Sigmoid colon (tissue), 6 donors: ENCODE measurements at regions not wholly inside any gene's neighbourhood (a gene's known extent, or its start where the extent isn't known, plus 50 kb on each side); places are given as distances from the start of the nearest gene placed in this dataset.
A peak's percentile ranks its signal among the peaks of the same experiment; 100 is the strongest.

ENCODE experiments used
- DNase-seq: peaks from one replicate; pipeline ENCODE4 v3.0.0-alpha.2; 2019
- H3K27ac ChIP-seq, 4 donors: fragments of 200-600 bp; sonication (generic); one replicate each; pipeline ENCODE4 v1.5.1; 2016 to 2019; ENCODE audit warnings: mild to moderate bottlenecking in 1 of 4
- H3K27me3 ChIP-seq, 3 donors: fragments of 200-600 bp; sonication (generic); one replicate each; pipeline ENCODE4 v1.5.1; 2019; ENCODE audit warnings: mild to moderate bottlenecking in 1 of 3
- H3K36me3 ChIP-seq, 4 donors: fragments of 200-600 bp; sonication (generic); one replicate each; pipeline ENCODE4 v1.5.1; 2016 to 2019
- H3K4me1 ChIP-seq, 4 donors: fragments of 200-600 bp; sonication (generic); one replicate each; pipeline ENCODE4 v1.5.1; 2017 to 2019
- H3K4me3 ChIP-seq, 4 donors: fragments of 200-600 bp; sonication (generic); one replicate each; pipeline ENCODE4 v1.5.1; 2017 to 2019; ENCODE audit warnings: mild to moderate bottlenecking in 2 of 4, moderate library complexity in 1 of 4
- H3K9me3 ChIP-seq, 4 donors: fragments of 200-600 bp in 3 of 4; sonication (generic) in 3 of 4; one replicate each; pipeline versions ENCODE4 v1.5.1 to v1.6.1; 2013 to 2019
- EP300 ChIP-seq, 4 donors: sonication (generic); formaldehyde crosslinking; IDR thresholded peaks; one replicate each; pipeline ENCODE4 v1.6.1; 2017; ENCODE audit warnings: antibody characterized with exemption in 4 of 4
- POLR2A ChIP-seq, 2 donors: fragments of 450-650 bp; IDR thresholded peaks; one replicate each; pipeline ENCODE4 v1.6.1; 2016; ENCODE audit warnings: antibody characterized with exemption in 2 of 2, mild to moderate bottlenecking in 2 of 2, moderate library complexity in 2 of 2
- POLR2AphosphoS5 ChIP-seq, 4 donors: sonication (generic); formaldehyde crosslinking; IDR thresholded peaks; one replicate each; pipeline ENCODE4 v1.6.1; 2017; ENCODE audit warnings: antibody characterized with exemption in 4 of 4
- WGBS, 2 donors: extraction: QIAGEN DNeasy Blood & Tissue Kit; methylation state at CpG; one replicate each; pipeline ENCODE4 v1.1.7; 2013; 5-methylcytosine and 5-hydroxymethylcytosine counted together
- intact Hi-C: fragments of 100-400 bp; cut with DNase I; formaldehyde crosslinking; loops from one replicate; pipeline ENCODE4 v1.15.1; 2023
- TF ChIP-seq, protein P1 (sequence below), 4 experiments: fragments of 450-650 bp in 3 of 4; fragments of 200-600 bp in 1 of 4; IDR thresholded peaks; one replicate each; pipeline ENCODE4 v1.5.1; 2016 to 2019; ENCODE audit warnings: antibody characterized with exemption in 4 of 4, mild to moderate bottlenecking in 3 of 4, moderate library complexity in 2 of 4
- donor health status: healthy with polysubstance abuse.
- donor health status: healthy.

DNA sequence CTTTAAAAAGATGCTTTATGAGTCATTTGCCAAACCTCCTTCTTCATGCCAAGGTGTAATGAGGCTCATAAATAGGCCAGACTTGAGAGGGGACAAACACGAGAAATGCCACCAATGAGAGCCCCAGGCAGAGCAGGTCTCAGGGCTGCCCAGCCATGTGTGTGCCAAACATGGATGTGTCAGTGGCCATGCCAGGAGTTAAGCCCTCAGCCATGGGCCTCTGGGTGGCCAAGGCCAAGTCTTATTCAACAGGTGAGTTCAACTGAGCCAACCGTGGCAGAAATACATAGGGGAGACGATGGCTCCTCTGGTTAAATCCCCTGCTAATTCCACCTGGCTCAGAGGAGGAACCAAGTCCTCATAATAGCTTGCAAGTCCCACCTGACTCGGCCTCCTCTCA lies 358.8 kb downstream of the PREX1 start:
- Histone ChIP-seq H3K4me3 (no peak overlapping the region), H3K9me3 (no peaks in the 10 kb centered on the region), H3K36me3 (no peaks in the 10 kb centered on the region), H3K27ac (no peak overlapping the region), H3K27me3 (peaks cover 0 to 6% (median 0%) of the 10 kb centered on the region in 3 donors), H3K4me1 (no peaks in the 10 kb centered on the region)
- TF ChIP-seq POLR2AphosphoS5 (IDR thresholded peaks at IDR 0.05) (no peak), EP300 (IDR thresholded peaks at IDR 0.05) (no peak), POLR2A (IDR thresholded peaks at IDR 0.05) (no peak)
- TF ChIP-seq, protein P1, sequence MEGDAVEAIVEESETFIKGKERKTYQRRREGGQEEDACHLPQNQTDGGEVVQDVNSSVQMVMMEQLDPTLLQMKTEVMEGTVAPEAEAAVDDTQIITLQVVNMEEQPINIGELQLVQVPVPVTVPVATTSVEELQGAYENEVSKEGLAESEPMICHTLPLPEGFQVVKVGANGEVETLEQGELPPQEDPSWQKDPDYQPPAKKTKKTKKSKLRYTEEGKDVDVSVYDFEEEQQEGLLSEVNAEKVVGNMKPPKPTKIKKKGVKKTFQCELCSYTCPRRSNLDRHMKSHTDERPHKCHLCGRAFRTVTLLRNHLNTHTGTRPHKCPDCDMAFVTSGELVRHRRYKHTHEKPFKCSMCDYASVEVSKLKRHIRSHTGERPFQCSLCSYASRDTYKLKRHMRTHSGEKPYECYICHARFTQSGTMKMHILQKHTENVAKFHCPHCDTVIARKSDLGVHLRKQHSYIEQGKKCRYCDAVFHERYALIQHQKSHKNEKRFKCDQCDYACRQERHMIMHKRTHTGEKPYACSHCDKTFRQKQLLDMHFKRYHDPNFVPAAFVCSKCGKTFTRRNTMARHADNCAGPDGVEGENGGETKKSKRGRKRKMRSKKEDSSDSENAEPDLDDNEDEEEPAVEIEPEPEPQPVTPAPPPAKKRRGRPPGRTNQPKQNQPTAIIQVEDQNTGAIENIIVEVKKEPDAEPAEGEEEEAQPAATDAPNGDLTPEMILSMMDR (IDR thresholded peaks at IDR 0.05) = no peak
- 81 to 89% methylated on average over 4 of the region's 4 CpGs for WGBS, 2 donors
- intact Hi-C loops = no loop called here
- no peak for DNase-seq

DNA sequence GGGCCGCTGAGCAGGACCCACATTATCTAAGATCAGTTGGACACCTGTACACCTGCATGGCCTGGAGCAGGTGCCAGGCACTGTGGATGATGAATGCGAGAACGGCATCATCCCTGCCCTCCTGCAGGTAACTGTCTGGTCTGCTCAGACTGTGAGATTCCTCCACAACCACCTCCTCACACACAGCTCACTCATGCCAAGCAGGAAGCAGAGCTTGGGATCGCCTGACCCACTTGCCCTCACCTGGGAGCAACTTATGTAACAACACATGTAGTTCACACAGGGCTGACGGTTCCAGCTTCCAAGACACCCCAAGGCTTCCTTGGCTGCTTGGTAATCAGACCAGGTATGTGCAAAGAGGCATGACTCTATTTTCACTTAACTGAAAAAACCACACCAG lies 359.2 kb downstream of the PREX1 start:
- Histone ChIP-seq H3K27ac (no peak overlapping the region), H3K36me3 (no peaks in the 10 kb centered on the region), H3K4me3 (no peak overlapping the region), H3K9me3 (no peaks in the 10 kb centered on the region), H3K27me3 (peaks cover 0 to 6% (median 0%) of the 10 kb centered on the region in 3 donors), H3K4me1 (no peaks in the 10 kb centered on the region)
- intact Hi-C loops = no loop called here
- WGBS, 2 donors = 75 to 88% methylated on average over 5 of the region's 5 CpGs
- TF ChIP-seq POLR2A (IDR thresholded peaks at IDR 0.05) = no peak
- TF ChIP-seq POLR2AphosphoS5 (IDR thresholded peaks at IDR 0.05) = no peak
- no peak for TF ChIP-seq EP300 (IDR thresholded peaks at IDR 0.05)
- TF ChIP-seq, protein P1 (IDR thresholded peaks at IDR 0.05) = no peak
- no peak for DNase-seq

DNA sequence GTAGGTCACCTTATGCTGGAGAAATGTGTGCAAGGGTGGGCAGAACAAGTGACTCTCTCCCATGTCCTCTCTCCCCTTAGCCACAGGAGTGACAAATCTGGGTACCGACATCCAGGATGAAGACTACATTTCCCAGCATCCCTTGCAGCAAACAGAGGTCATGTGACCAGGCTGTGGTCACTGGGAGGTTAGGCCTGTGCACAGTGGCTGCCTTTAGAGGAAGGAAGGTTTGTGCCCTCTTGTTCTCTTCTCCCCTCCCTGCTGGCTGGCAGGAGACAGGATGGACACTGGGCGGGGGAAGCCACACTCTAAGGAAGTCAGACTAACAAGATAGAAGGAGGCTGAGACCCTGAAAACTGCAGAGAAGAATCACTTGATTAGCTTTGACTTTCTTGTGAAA lies 360.2 kb downstream of the PREX1 start:
- no peak for TF ChIP-seq POLR2AphosphoS5 (IDR thresholded peaks at IDR 0.05)
- TF ChIP-seq POLR2A (IDR thresholded peaks at IDR 0.05) = no peak
- TF ChIP-seq, protein P1 (IDR thresholded peaks at IDR 0.05) = no peak
- no peak for TF ChIP-seq EP300 (IDR thresholded peaks at IDR 0.05)
- no peak overlapping the region for H3K27ac ChIP-seq
- WGBS, 2 donors = 91 to 94% methylated on average over 2 of the region's 2 CpGs
- DNase-seq = no peak
- no peaks in the 10 kb centered on the region for H3K36me3 ChIP-seq
- intact Hi-C loops = no loop called here
- H3K4me1 ChIP-seq = no peaks in the 10 kb centered on the region
- H3K27me3 ChIP-seq = peaks cover 0 to 6% (median 0%) of the 10 kb centered on the region in 3 donors
- no peaks in the 10 kb centered on the region for H3K9me3 ChIP-seq
- no peak overlapping the region for H3K4me3 ChIP-seq

DNA sequence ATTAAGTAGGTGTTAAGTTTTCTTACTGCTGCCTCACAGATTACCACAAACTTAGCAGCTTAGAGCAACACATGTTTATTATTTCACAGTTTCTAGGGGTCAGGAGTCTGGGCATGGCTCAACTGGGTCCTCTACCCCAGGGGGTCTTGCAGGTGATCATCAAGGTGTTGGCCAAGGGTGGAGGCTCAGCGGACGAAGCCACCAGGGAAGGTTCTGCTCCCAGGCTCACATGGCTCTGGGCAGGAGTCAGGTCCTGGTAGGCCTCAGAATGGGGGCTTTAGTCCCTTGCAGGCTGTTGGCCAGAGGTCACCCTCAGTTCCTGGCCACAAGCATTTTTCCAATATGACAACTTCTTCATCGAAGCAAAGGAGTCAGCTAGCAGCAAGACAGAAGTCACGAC lies 362.5 kb downstream of the PREX1 start:
- Histone ChIP-seq H3K4me1 (no peaks in the 10 kb centered on the region), H3K4me3 (no peak overlapping the region), H3K36me3 (no peaks in the 10 kb centered on the region), H3K27me3 (peaks cover 0 to 6% (median 0%) of the 10 kb centered on the region in 3 donors), H3K27ac (no peak overlapping the region), H3K9me3 (no peaks in the 10 kb centered on the region)
- 90 to 91% methylated on average over 4 of the region's 4 CpGs for WGBS, 2 donors
- intact Hi-C loops = no loop called here
- TF ChIP-seq EP300 (IDR thresholded peaks at IDR 0.05) (no peak), POLR2AphosphoS5 (IDR thresholded peaks at IDR 0.05) (no peak), POLR2A (IDR thresholded peaks at IDR 0.05) (no peak)
- TF ChIP-seq, protein P1 (IDR thresholded peaks at IDR 0.05) = no peak
- DNase-seq = peak; percentile 4

DNA sequence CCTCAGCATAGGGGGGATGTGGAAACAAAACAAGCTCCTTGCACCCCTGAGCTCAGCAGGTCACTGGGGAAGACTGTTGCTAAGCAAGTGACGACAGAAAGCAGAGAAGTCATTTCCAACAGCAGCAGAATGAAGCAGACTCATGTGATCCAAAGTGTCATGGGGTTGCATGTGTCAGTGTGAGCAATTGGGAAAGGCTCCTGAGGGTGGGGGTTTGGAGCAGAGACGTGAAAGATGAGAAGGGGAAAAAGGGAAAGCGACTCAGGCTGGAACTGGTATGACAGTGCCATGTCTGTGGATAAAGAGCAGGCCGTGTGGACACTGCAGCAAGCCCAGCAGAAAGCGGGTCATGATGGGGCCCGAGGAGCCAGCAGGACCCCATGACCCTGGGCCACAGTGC lies 363.9 kb downstream of the PREX1 start:
- Histone ChIP-seq H3K4me3 (no peak overlapping the region), H3K4me1 (no peaks in the 10 kb centered on the region), H3K27ac (no peak overlapping the region), H3K36me3 (no peaks in the 10 kb centered on the region), H3K27me3 (peaks cover 0 to 6% (median 0%) of the 10 kb centered on the region in 3 donors), H3K9me3 (no peaks in the 10 kb centered on the region)
- intact Hi-C loops = no loop called here
- 70 to 73% methylated on average over 6 of the region's 6 CpGs for WGBS, 2 donors
- DNase-seq = peak; percentile 33
- no peak for TF ChIP-seq POLR2A (IDR thresholded peaks at IDR 0.05)
- TF ChIP-seq, protein P1 (IDR thresholded peaks at IDR 0.05) = no peak
- TF ChIP-seq EP300 (IDR thresholded peaks at IDR 0.05) = no peak
